Occipital lobe (tissue), 1 donor: ENCODE measurements at regions not wholly inside any gene's neighbourhood (a gene's known extent, or its start where the extent isn't known, plus 50 kb on each side); places are given as distances from the start of the nearest gene placed in this dataset.
"Not testable (repeated sequence)": the region's sequence is repeated elsewhere in the genome, so short reads cannot be mapped to it uniquely, and the experiment has no call there.

Source experiments
- DNase-seq: peaks from one replicate; lab custom pipeline; 2025; lab: John Stamatoyannopoulos, UW

DNA sequence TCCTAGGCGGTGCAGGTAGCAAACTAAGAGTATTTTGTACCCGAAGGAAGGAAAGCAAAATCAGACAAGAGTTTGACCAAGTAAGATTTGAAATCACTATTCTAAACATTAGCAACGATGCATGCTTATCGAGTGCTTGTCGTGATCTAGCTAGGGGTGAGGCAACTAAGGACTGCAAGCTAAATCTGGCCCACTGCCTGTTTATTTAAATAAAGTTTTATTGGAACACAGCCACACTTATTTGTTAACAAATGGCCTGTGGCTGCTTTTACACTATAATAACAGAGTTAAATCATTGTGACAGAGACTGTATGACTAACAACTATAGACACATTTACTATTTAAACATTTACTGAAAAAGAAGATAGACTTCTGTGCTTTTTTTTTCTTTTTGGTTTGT is 983.6 kb downstream of the VRK1 start:
- DNase-seq: no peak

DNA sequence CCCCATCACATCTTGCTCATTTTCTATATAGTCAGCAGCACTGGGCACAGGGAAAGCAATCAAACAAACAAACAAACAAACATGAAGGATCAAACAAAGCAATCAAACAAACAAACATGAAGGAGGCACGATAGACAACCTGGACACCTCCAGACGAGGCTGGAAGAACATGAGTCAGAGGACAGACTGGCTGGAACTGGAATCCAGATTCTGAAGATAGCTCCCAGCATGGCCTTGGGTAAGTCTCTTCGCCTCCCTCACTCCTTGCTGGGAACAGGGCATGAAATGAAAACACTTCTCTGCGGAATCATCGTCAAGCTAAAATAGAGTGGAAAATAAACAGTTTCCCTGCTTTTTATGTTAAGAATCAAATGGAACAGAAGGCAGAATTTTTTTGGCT is 984.8 kb downstream of the VRK1 start:
- DNase-seq: no peak

DNA sequence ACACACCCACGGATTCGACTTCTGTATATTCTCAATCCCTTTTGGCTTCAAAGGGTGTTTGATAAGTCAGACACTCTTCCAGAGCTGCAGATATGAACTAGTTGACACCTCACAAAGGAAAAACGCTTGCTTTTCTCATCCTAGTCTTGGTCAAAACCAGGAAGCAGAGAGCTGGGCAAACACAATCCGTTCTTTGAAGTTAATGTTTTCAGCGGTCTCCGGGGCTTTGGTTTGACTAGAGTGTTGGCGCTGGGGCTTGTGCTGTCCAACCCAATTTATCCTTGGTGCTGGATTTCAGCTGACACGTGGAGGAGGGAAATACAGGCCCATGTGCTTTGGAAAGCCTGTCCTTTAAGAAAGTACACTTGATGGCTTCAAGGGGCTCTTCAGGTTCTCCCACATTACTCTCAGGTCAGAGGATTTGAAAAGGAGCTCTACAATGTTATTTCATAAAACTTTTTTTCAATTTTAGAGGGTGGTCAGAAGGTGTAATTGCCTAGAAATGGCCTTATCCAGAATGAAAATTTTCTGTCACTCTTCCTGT is 985.8 kb downstream of the VRK1 start:
- DNase-seq: no peak

DNA sequence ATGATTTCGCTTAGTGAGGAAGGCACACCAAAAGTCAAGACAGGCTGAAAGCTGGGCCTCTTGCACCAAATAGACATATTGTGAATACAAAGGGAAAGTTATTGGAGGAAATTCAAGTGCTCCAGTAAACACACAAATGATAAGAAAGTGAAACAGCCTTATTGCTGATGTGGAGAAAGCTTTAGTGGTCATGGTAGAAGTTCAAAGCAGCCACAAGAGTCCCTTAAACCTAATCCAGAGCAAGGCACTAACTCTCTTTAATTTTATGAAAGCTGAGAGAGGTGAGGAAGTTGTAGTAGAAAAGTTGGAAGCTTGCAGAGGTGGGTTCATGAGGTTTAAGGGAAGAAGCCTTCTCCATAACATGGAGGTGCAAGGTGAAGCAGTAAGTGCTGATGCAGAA is 988.3 kb downstream of the VRK1 start:
- DNase-seq: no peak

DNA sequence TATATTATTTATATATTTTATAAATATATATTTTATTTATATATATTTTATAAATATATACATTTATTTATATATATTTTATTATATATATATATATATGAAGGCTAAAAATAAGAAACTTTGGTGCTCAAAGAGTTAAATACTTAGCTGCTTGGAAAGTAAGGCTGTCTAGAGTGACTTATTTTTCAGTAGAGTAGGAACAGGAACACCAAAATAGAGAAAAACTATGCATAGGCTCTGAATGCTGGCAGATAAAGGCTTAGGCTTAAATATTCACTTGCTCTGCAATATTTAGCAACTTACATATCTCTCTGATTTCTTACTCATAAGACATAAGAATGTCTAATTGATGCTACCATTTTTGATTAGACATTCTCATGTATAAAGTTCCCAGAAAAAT is 991.2 kb downstream of the VRK1 start:
- no peak for DNase-seq

DNA sequence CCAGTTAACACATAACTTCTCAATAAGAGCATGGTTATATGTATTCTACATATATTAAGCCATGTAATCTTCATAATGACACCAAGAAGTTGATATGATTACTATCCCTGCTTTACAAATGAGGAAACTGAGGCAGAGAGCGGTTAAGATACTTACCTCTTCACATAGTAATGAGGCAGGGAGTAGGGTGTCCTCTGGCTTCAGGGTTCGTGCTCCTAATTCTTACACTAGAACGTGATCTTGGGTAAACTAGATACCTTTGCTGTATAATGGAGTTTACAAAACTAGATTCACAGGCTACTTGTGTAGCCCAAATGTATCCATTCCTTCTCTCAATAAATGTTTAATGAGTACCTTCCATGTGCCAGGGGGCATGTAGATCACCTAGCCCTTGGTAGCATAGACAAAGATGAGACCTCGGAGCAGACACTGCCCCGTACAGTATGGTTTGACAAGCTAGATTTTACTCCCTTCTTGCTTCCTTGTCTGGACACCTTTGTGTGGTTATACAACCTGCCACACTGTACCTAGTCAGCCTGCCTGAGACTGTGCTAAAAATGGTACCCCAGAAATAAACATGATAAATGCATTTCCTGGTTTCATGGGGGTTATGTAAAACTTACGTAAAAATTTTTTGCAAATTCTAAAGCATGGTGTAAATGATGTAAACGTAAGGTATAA is 991.8 kb downstream of the VRK1 start:
- no peak for DNase-seq

DNA sequence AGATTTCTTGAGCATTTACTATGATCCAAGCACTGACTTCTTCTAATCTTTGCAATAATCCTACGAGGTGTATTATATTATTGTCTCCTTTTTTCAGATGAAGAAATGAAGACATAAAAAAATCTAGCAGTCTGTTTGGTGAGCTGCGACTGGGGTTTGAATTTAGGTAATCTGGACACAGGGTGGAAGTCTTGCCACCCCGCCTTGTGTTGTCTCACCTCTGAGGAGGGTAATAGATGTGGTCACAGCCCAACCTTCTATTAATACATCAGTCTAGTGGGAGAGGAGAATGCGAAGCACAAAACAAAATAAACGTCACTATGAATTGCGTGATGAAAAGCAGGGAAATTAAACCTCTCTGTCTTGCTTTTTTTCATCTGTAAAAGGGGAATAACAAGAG is 993.9 kb downstream of the VRK1 start:
- no peak for DNase-seq

DNA sequence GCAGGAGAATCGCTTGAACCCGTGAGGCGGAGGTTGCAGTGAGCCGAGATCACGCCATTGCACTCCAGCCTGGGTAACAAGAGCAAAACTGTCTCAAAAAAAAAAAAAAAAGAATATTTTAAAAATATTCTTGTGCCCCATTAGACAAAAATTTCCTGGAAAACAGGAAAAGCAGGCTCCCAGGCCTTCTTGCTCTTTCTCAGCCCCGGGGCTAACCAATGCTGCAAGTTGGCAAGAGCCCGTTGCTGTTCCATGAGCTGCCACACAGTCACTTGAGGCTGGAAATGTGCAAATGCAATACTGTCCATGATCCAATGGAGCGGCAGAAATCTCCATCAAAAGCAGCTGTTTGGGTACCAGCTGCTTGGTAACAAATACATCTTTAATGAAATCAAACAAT is 994.7 kb downstream of the VRK1 start:
- no peak for DNase-seq

DNA sequence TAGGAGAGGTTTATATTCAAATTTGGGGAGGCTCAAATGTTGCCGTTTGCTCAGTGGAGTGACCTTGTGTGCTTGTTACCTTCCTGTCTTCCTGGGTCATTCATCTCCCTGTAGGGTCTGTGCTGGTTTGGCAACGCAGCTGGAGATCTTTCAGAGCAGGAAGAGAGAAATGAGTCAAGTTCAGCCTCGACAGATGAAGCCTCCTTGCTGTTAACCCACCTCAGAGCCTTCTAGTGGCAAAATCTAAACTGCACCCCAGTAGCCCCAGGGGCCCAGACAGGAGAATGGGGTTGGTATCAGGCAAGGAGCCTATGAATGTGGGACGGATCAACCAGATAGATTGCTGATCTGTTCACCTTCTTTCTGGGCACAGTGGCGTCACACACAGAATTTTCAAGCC is 999.3 kb downstream of the VRK1 start:
- no peak for DNase-seq

DNA sequence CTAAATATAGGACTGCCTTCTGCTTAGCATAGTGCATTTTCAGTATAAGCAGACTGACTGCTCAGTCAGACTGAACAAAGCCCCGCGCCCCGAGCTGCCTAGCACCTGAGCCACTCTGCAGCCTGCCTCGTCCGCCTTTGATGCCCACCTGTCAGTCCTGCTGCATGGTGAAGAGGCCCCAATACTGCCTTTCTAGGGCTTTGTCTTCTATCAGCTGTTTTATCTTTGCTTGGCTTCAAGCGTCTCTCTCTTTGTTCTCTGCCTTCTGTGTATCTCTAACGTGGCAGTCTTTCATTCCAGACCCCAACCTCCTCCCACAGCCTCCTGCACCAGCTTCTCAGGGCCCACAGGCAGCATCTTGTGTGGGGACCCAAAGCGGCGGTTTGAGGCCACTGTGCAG is 1001.0 kb downstream of the VRK1 start:
- no peak for DNase-seq

DNA sequence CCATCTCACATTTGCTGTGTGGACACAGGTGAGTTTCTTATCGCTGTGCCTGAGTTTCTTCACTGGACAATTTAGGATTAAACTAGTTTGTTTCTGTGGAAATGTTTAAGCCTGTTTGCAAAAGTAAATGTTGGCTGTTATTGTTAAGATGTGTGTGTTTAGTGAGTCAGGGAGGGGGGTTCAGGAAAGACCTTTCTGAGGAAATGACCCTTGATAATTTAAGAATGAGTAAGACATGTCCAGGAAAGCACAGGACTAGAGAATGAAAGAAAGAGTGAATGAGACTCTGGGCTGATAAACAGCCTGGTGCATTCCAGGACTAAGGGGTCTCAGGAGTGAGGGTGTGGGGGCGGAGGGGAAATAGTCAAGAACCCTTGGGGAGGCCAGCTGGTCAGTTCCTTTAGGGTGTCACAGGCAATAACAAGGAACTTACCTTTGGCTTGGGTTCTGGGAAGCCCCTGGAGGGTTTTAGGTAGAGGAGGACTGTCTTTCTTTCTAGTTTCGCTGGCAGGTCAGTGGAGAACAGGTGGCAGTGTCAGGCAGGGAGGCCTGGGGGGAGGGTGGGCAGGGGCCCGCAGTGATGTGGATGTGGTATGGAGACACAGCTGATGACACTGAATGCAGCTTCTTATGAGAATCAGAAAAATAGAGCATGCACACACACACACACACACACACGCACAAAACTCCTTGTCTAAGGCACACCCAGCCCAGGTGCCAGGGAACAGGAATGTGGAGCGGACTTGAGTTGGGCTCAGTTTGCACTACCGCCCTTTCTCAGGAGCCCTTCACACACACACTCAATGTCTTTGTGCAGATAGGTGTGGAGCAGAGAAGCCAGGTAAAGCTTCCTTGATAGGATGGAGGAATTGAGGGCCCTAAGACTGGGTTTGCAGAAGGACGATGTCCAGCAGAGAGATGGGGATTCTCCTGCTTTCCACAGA is 1005.5 kb downstream of the VRK1 start:
- no peak for DNase-seq

DNA sequence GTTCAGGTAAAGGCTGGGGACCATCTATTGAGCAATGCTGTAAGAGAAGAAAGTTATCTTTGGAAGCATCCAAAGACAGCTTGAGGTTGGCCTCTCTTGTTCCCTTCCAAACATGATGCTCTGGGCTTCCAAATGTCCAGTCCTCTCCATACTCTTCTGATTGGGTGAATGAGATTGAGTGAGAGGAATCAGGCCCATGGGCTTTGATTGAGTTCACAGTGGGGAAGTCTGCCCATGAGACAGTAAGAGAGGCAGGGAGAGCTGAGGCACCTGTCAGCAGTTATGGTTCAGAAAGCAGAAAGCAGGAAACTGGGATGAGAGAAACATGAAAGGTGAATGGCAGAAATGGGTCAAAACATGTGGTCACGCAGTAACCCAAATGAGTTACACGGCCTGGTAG is 1006.9 kb downstream of the VRK1 start:
- no peak for DNase-seq

DNA sequence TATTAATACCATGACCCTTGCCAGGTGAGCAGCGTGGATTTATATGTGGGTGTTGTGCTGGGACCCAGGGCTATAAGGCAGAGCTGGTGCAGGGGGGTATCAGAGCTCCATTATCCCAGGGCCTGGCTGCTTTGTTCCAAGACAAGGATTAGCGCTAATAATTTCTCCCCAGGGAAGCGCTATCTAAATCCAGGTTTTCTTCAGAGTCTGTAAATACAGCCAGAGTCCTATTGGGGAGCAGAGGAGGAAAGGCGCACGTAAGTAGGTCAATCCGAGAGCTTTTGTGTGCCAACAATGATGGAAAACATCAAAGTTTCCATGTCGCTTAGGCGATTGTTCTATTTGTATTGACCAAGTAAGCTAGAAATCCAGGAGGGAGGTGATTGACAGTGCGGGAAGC is 1009.7 kb downstream of the VRK1 start:
- no peak for DNase-seq

DNA sequence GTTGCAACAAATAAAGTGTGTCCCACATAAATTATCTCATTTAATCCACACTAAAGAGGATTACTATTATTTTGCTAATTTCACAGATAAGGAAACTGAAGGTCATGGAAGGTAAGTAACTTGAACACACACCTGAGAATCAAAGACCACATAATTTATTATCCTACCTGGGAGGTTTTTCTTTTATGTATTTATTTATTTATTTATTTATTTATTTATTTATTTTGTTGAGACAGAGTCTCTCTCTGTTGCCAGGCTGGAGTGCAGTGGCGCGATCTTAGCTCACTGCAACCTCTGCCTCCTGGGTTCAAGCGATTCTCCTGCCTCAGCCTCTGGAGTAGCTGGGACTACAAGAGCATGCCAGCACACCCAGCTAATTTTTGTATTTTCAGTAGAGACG is 1011.4 kb downstream of the VRK1 start:
- DNase-seq: not testable (repeated sequence)

DNA sequence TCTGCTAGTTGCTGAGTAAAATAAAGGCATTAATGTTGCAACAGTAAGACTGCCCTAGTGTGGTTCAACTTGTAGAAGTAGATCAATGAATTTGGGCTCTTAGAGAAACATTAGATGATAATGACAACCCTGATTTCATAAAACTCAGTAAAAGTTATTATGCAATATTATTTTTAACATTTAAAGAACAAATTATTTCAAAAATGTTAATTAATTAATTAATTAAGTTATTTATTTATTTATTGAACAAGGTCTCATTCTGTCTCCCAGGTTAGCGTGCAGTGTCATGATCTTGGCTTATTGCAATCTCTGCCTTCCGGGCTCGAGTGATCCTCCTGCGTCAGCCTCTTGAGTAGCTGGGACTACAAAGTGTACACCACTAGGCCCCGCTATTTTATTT is 1016.4 kb downstream of the VRK1 start:
- DNase-seq: no peak

DNA sequence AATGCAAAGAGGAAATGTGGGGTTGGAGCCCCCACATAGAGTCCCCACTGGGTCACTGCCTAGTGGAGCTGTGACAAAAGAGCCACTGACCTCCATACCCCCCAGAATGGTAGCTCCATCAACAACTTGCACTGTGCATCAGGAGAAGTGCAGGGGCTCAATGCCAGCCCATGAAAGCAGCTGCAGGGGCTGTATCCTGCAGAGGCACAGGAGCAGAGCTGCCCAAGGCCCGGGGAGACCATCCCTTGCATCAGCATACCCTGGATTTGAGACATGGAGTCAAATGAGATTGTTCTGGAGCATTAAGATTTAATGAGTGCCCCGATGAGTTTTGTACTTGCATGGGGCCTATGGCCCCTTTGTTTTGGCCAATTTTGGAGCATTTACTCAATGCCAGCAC is 1023.6 kb downstream of the VRK1 start:
- DNase-seq: no peak

DNA sequence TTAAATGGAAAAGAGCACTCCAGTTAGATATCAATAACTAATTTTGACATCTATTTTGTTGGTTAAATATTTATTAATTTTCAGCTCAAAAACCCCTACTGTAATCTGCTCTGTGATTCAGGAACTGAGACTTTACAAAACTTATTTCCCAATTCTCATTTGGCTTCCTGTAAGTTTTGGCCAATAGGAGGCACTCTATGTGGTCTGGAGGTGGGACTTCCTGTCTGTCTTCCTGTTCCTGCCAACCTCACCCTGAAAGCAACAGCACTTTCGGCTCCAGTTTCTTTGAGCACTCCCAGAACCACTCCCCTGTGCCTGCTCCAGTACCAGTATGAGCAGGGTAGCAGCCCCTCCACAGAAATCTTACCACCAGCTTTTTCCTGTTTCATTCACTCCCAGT is 1027.0 kb downstream of the VRK1 start:
- DNase-seq: no peak

DNA sequence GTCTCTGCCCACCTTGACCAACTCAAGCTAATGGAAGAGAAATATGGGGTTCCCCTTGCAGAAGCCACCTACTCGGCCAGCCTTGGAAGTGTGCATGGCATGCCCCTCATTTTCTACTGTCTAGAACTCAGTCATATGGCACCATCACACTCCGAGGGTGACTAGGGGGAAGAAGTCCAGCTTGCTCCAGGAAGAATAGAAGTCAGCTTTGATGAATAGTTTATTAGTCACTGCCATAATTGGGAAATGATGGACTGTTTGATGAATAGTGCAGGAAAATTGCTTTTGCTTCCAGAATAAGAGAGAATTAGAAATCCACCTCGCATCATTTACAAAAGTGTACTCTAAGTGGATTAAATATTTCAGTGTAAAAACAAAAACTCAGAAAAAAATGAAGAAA is 1030.6 kb downstream of the VRK1 start:
- DNase-seq: no peak

DNA sequence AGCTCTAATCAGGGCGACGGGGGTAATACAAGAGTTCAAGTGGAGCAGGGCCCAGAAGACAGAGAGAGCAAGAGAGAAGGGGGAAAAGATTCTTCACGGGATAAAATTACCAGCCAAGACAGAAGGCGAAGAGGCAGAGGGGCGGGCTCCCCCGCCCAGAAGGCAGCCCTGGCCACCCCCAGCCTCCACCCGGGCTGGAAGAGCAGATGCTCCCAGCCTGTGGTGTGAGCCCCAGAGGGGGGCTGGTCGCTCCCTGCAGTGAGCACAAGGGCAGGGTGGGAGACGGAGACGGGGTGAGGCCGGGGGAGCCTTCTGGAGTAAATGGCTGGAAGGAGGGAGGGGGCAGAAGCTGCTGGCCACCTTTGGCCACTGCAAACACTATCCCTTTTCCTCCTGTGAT is 1035.6 kb downstream of the VRK1 start:
- DNase-seq: no peak

DNA sequence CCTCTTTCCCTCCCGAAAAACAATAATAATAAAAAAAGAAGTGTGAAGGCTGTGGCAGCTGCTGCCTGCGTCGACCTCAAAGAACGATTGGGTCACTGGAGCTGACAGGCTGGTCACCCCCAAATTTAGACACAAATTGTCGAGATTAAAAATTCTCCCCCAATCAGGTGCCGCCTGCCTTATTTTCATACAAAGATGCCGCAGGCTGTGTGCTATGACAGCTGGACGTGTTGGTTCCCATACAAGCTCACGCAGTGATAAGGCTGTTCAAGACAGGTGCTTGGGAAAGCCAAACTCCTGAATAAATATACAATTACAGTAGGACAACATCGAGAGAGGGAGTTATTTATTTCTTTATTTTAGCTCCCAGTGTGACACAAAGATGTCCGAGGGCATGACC is 1041.8 kb downstream of the VRK1 start:
- no peak for DNase-seq

DNA sequence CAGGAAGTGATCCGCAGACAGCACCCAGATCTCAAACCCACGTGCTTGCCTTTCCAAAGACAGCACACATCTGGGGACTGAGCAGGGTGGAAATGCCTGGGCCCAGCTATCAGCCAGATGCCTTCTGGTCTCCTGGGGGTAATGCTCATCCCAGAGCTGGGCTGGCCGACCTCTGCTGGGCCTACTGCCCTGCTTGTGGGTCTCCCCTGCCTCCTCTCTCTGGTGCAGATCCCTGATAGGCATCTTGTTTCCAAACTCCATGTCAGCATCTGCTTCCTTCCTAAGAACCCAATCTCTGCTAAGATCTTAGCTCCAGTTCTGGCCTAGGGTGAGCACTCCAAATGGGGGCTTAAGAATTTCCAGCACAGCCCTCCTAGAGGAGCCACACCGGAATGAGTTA is 1043.0 kb downstream of the VRK1 start:
- no peak for DNase-seq

DNA sequence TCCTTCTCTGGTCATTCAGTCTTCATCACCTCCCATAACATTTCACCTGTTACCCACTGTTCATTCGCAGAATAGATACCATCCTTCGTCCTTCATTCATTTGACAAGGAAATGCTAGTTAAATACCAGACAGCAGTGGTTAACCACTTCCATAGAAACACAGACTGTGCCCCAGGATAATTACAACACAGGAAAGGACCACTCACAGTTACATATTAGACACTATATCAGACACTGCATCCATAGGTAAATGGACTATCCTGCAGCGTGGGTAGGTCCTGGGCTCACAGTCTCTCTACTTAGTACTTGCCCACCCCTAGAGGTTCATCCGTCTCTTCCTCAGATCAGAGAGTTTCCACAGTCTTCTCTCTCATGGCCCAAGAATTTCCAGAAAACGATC is 1044.6 kb downstream of the VRK1 start:
- no peak for DNase-seq

DNA sequence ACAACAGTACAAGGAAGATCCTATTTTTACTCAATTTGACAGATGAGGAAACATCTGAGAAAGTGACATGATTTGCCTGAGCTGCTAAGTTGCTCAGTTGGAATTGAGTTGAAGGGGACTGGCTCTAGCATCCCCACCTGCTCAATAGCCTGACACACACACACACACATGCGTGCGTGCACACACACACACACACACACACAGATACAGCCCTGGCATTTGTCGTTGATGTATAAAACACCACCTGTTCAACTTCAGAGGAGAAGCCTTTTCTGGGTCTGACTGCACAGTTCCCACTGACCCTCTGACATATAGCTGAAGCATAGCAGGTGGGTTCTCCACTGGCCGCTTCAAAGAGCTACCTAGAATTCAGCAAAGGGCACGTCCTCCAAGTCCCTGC is 1045.9 kb downstream of the VRK1 start:
- no peak for DNase-seq
